Colonic mucosa (tissue), 4 donors: ENCODE measurements at regions not wholly inside any gene's neighbourhood (a gene's known extent, or its start where the extent isn't known, plus 50 kb on each side); places are given as distances from the start of the nearest gene placed in this dataset.

ENCODE experiments used
- DNase-seq: peaks from one replicate; pipeline ENCODE4 v3.0.0-alpha.2; 2020
- H3K27ac ChIP-seq: fragments of 200-600 bp; one replicate; pipeline ENCODE4 v1.8.0; 2021
- H3K27me3 ChIP-seq: fragments of 200-600 bp; one replicate; pipeline ENCODE4 v1.8.0; 2021
- H3K36me3 ChIP-seq: fragments of 200-600 bp; one replicate; pipeline ENCODE4 v1.8.0; 2021
- H3K4me1 ChIP-seq: fragments of 200-600 bp; one replicate; pipeline ENCODE4 v1.8.0; 2021; ENCODE audit warnings: mild to moderate bottlenecking
- H3K4me3 ChIP-seq: fragments of 200-600 bp; one replicate; pipeline ENCODE4 v1.8.0; 2021
- H3K9ac ChIP-seq, 2 donors: one replicate each; pipeline ENCODE4 v1.7.0; 2013; ENCODE audit warnings: control low read depth in 2 of 2, low read depth in 2 of 2, low read length in 2 of 2
- H3K9me3 ChIP-seq: fragments of 200-600 bp; one replicate; pipeline ENCODE4 v1.8.0; 2021
- intact Hi-C: fragments of 100-400 bp; cut with DNase I; formaldehyde crosslinking; loops from one replicate; pipeline ENCODE4 v1.14.1; 2022
- TF ChIP-seq, protein P1 (sequence below): fragments of 200-600 bp; IDR thresholded peaks from one replicate; pipeline ENCODE4 v1.8.0; 2022; ENCODE audit warnings: antibody characterized with exemption, mild to moderate bottlenecking
- donor health status: healthy.
- donor health status: DM: no; HTN: no; CAD: no.
- donor health status: DM: no; HTN: no; CAD: no.

DNA sequence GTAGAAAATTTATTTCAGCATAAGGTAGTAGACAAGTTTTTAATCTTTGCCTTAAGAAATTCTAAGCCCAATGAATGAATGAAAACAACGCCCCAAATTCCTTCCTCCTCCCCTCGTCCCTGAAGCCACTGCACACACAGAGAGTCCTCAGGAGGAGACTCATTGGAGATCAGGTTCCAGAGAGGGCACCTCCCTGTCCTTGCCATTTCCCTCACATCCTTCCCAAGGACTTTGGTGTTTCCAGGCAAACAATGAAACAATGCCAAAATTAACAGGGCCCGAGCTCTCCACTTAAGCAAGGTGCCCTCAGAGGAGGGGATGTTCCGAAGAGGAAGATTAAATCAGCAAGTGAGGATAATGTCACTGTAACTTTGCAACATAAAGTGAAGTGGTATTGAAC is 240.7 kb downstream of the DCDC2C start:
- Histone ChIP-seq H3K27me3 (no peaks in the 10 kb centered on the region), H3K4me1 (no peaks in the 10 kb centered on the region), H3K36me3 (no peaks in the 10 kb centered on the region), H3K9ac (no peak overlapping the region), H3K4me3 (no peak overlapping the region), H3K27ac (no peak overlapping the region), H3K9me3 (no peaks in the 10 kb centered on the region)
- DNase-seq = no peak
- intact Hi-C loops = no loop called here
- TF ChIP-seq, protein P1, sequence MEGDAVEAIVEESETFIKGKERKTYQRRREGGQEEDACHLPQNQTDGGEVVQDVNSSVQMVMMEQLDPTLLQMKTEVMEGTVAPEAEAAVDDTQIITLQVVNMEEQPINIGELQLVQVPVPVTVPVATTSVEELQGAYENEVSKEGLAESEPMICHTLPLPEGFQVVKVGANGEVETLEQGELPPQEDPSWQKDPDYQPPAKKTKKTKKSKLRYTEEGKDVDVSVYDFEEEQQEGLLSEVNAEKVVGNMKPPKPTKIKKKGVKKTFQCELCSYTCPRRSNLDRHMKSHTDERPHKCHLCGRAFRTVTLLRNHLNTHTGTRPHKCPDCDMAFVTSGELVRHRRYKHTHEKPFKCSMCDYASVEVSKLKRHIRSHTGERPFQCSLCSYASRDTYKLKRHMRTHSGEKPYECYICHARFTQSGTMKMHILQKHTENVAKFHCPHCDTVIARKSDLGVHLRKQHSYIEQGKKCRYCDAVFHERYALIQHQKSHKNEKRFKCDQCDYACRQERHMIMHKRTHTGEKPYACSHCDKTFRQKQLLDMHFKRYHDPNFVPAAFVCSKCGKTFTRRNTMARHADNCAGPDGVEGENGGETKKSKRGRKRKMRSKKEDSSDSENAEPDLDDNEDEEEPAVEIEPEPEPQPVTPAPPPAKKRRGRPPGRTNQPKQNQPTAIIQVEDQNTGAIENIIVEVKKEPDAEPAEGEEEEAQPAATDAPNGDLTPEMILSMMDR = no peak

DNA sequence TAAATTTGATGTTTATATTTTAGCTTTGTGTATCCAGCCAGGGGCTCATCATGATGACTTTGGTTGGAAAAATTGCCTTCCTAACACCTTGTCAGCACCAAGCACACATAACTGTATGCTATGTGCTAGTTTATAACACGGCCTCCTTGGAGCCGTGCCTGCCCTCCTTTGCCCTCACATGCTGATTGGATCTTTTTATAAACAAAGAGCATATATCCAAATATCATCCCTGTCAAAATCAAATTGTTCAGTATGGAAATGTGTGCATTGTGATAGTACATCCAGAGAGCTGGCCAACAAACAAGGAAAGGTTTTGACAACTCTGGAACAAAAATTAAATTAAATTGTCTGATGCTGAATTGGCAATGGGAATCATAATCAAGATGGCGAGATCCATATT is 241.5 kb downstream of the DCDC2C start:
- no peak for DNase-seq
- Histone ChIP-seq H3K36me3 (no peaks in the 10 kb centered on the region), H3K4me3 (no peak overlapping the region), H3K4me1 (no peaks in the 10 kb centered on the region), H3K27me3 (no peaks in the 10 kb centered on the region), H3K27ac (no peak overlapping the region), H3K9ac (no peak overlapping the region), H3K9me3 (no peaks in the 10 kb centered on the region)
- intact Hi-C loops = no loop called here
- TF ChIP-seq, protein P1 = no peak

DNA sequence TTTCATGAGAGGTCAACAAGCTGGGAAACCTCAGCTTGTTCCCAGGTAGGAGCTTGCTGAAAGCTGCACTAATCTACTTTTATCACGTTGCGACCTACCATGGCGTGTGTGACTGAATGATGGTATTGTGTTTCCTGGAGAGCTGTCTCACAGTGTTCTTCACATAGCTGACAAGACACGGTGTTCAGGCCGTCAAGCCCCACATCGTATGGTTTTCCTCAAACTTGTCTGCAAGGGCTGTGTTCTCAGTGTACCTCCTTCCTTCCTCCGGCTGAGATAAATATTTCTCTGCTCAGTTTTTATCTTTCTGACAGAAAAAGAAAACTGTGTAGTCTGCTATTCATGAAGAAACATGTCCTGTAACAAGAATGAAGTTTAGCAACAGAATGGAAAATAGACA is 244.8 kb downstream of the DCDC2C start:
- no peaks in the 10 kb centered on the region for H3K4me1 ChIP-seq
- H3K27me3 ChIP-seq = no peaks in the 10 kb centered on the region
- no peaks in the 10 kb centered on the region for H3K36me3 ChIP-seq
- no peaks in the 10 kb centered on the region for H3K9me3 ChIP-seq
- intact Hi-C loops = no loop called here
- H3K4me3 ChIP-seq = no peak overlapping the region
- H3K27ac ChIP-seq = no peak overlapping the region
- no peak for DNase-seq
- H3K9ac ChIP-seq = no peak overlapping the region
- TF ChIP-seq, protein P1 = no peak

DNA sequence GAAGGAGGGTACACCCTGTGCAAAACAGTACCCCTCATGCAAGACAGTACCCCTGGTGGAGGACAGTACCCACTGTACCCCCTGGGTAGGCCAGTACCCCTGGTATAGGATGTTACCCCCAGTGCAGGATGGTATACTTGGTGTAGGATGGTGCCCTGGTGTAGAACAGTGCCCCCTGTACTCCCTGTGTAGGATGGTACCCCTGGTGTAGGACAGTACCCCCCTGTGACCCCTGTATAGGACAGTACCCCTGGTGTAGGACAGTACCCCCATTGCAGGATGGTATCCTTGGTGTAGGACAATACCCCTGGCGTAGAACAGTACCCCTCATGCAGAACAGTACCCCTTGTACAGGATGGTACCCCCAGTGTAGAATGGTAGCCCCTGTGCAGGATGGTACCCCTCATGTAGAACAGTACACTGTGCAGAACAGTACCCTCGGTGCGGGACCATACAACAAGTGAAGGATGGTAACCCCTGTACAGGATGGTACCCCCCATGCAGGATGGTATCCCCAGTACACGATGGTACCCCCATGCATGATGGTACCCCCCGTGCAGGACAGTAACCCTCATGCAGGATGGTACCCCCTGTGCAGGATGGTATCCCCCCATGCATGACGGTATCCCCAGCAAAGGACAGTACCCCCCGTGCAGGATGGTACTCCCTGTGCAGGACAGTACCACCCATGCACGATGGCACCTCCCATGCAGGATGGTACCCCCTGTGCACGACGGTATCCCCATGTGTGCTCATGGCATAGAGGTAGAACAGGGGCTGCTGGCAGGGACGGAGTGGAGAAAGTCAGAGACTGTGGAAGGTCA is 248.0 kb downstream of the DCDC2C start:
- Histone ChIP-seq H3K4me1 (no peaks in the 10 kb centered on the region), H3K9ac (no peak overlapping the region), H3K4me3 (no peak overlapping the region), H3K27me3 (no peaks in the 10 kb centered on the region), H3K27ac (no peak overlapping the region), H3K9me3 (no peaks in the 10 kb centered on the region), H3K36me3 (no peaks in the 10 kb centered on the region)
- TF ChIP-seq, protein P1 = no peak
- intact Hi-C loops = no loop called here
- DNase-seq = no peak

DNA sequence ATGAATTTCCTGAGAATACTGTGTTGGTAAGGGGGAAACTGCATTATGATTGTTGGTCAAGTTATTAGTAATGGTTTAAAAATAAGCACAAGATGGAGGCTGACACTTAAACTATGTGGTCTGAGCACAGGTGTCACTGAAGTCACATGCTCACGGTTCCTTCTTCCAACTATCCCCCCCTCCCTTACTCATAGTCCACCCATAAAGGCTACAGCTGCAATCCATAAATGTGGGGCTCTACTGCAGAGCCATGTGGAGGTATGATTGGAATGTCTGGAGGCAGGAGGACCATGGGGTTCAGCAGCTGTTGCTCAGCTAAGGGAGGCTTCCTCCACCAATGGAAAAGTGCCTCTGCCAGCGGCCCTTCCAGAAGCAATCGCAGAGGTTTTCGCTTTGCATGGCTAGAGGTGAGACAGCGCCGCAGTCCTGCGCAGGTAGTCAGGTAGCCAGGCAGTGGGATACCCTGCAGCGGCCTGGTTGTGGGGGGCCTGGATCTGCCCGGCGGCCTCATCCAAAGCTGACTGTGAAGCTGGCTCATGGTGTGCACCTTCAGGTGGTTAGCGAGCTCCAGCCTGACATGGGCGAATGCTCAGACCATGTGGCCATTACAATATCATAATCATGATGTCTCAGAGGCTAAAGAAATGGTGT is 249.6 kb downstream of the DCDC2C start:
- H3K27ac ChIP-seq = no peak overlapping the region
- H3K4me3 ChIP-seq = no peak overlapping the region
- H3K9me3 ChIP-seq = no peaks in the 10 kb centered on the region
- H3K27me3 ChIP-seq = no peaks in the 10 kb centered on the region
- no peak overlapping the region for H3K9ac ChIP-seq
- no peaks in the 10 kb centered on the region for H3K4me1 ChIP-seq
- no peaks in the 10 kb centered on the region for H3K36me3 ChIP-seq
- DNase-seq = no peak
- intact Hi-C loops = no loop called here
- TF ChIP-seq, protein P1 = no peak
